Prostate gland (tissue), 2 donors: ENCODE measurements at regions not wholly inside any gene's neighbourhood (a gene's known extent, or its start where the extent isn't known, plus 50 kb on each side); places are given as distances from the start of the nearest gene placed in this dataset.
"Not testable (repeated sequence)": the region's sequence is repeated elsewhere in the genome, so short reads cannot be mapped to it uniquely, and the experiment has no call there.

Experiments
- DNase-seq: peaks from one replicate; pipeline ENCODE4 v3.0.0-alpha.2; 2019; ENCODE audit warnings: low spot score
- H3K27ac ChIP-seq, 2 donors: fragments of 200-600 bp; sonication (generic); 2 replicates each; pipeline ENCODE4 v1.5.1; 2017 to 2019
- H3K27me3 ChIP-seq: fragments of 200-600 bp; sonication (generic); replicated peaks from 2 replicates; pipeline ENCODE4 v1.5.1; 2019; ENCODE audit not compliant: insufficient read depth
- H3K36me3 ChIP-seq, 2 donors: fragments of 200-600 bp; sonication (generic); 1 replicate in 1 of 2; 2 replicates in 1 of 2; pipeline versions ENCODE4 v1.5.1 to v1.8.1; 2017 to 2019
- H3K4me1 ChIP-seq: fragments of 200-600 bp; sonication (generic); replicated peaks from 2 replicates; pipeline ENCODE4 v1.5.1; 2019
- H3K4me3 ChIP-seq, 2 donors: fragments of 200-600 bp; sonication (generic); 2 replicates each; pipeline ENCODE4 v1.5.1; 2017 to 2019
- H3K9me3 ChIP-seq: fragments of 200-600 bp; sonication (generic); 2 replicates; pipeline ENCODE4 v1.5.1; 2017
- POLR2A ChIP-seq: fragments of 450-650 bp; IDR thresholded peaks from one replicate; pipeline ENCODE4 v1.6.1; 2016; ENCODE audit warnings: antibody characterized with exemption, mild to moderate bottlenecking
- POLR2AphosphoS5 ChIP-seq: sonication (generic); formaldehyde crosslinking; IDR thresholded peaks from one replicate; pipeline ENCODE4 v1.6.1; 2017; ENCODE audit warnings: antibody characterized with exemption
- WGBS: methylation state at CpG from one replicate; pipeline ENCODE4 v1.1.5; 2018; 5-methylcytosine and 5-hydroxymethylcytosine counted together
- intact Hi-C: fragments of 100-400 bp; cut with DNase I; formaldehyde crosslinking; loops from one replicate; pipeline ENCODE4 v1.14.2; 2022
- TF ChIP-seq, protein P1 (sequence below), 4 experiments: fragments of 200-600 bp in 2 of 4; fragments of 450-650 bp in 2 of 4; sonication (generic) in 2 of 4; IDR thresholded peaks; 1 replicate in 3 of 4; 2 replicates in 1 of 4; pipeline ENCODE4 v1.5.1; 2016 to 2019; ENCODE audit warnings: antibody characterized with exemption in 4 of 4, mild to moderate bottlenecking in 2 of 4, moderate library complexity in 2 of 4

DNA sequence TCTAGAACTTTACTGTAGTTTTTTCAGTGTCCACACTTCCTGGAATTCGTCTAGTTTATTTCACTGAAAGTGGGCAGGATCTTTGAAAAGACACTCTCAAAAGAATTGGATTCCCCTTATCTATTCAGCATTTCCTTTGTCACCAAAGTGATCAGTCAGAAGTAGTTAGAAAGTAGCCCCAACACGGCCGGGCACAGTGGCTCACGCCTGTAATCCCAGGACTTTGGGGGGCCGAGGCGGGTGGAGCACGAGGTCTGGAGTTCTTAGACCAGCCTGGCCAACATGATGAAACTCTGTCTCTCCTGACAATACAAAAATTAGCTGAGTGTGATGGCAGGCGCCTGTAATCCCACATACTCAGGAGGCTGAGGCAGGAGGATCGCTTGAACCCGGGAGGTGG, 69.0 kb upstream of the KMT2C start:
- TF ChIP-seq POLR2AphosphoS5 (no peak), POLR2A (no peak)
- TF ChIP-seq, protein P1, sequence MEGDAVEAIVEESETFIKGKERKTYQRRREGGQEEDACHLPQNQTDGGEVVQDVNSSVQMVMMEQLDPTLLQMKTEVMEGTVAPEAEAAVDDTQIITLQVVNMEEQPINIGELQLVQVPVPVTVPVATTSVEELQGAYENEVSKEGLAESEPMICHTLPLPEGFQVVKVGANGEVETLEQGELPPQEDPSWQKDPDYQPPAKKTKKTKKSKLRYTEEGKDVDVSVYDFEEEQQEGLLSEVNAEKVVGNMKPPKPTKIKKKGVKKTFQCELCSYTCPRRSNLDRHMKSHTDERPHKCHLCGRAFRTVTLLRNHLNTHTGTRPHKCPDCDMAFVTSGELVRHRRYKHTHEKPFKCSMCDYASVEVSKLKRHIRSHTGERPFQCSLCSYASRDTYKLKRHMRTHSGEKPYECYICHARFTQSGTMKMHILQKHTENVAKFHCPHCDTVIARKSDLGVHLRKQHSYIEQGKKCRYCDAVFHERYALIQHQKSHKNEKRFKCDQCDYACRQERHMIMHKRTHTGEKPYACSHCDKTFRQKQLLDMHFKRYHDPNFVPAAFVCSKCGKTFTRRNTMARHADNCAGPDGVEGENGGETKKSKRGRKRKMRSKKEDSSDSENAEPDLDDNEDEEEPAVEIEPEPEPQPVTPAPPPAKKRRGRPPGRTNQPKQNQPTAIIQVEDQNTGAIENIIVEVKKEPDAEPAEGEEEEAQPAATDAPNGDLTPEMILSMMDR (IDR thresholded peaks at IDR 0.05) = no peak
- H3K9me3 ChIP-seq = no peaks in the 10 kb centered on the region
- H3K4me3 ChIP-seq = no peak overlapping the region
- H3K36me3 ChIP-seq = no peaks in the 10 kb centered on the region
- no peaks in the 10 kb centered on the region for H3K27me3 ChIP-seq
- intact Hi-C loops = no loop called here
- DNase-seq = no peak
- no peaks in the 10 kb centered on the region for H3K4me1 ChIP-seq
- peak overlapping the region; percentile 61 to 64 for H3K27ac ChIP-seq
- 78% methylated on average over 10 of the region's 10 CpGs for WGBS

DNA sequence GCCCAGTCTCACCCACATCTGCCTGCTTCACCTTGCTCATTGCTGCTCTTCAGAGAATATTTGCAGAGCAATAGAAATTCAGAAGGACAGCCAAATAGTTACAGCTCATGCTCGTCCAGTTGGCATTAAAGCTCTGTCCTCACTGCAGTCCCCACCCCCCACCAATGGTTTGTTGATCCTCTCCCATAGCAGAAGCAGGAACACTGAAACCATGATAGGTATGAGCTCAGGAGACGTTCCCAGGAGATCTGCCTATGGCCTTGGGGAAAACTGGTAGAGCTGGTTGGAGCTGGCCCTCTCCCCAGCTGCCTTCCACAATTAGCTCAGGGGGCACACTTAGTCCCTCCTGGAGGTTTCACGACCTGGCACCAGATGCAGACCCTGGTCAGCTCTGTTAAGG, 68.6 kb upstream of the KMT2C start:
- H3K27ac ChIP-seq = peak overlapping the region; percentile 61 to 64
- peak; percentile 80 for DNase-seq

GRCh38 chr7:152502813-152503790, 67.3 kb upstream of the KMT2C start:
- H3K27me3 ChIP-seq = no peaks in the 10 kb centered on the region
- TF ChIP-seq, protein P1 (IDR thresholded peaks at IDR 0.05) = no peak
- no peak for TF ChIP-seq POLR2AphosphoS5
- TF ChIP-seq POLR2A = no peak
- WGBS = 85% methylated on average over 12 of the region's 13 CpGs
- no peak overlapping the region for H3K4me3 ChIP-seq
- DNase-seq = no peak
- H3K36me3 ChIP-seq = no peaks in the 10 kb centered on the region
- intact Hi-C loops = no loop called here
- H3K9me3 ChIP-seq = no peaks in the 10 kb centered on the region
- H3K4me1 ChIP-seq = no peaks in the 10 kb centered on the region
- H3K27ac ChIP-seq = no peak overlapping the region

More for the DNA sequence above, 68.6 kb upstream of the KMT2C start:
- Histone ChIP-seq H3K27me3 (no peaks in the 10 kb centered on the region), H3K9me3 (no peaks in the 10 kb centered on the region), H3K36me3 (no peaks in the 10 kb centered on the region), H3K4me1 (no peaks in the 10 kb centered on the region), H3K4me3 (no peak overlapping the region)
- intact Hi-C loops = no loop called here
- TF ChIP-seq, protein P1 (IDR thresholded peaks at IDR 0.05) = no peak
- peak; percentile 79 for TF ChIP-seq POLR2AphosphoS5
- 24% methylated on average over 3 of the region's 3 CpGs for WGBS

DNA sequence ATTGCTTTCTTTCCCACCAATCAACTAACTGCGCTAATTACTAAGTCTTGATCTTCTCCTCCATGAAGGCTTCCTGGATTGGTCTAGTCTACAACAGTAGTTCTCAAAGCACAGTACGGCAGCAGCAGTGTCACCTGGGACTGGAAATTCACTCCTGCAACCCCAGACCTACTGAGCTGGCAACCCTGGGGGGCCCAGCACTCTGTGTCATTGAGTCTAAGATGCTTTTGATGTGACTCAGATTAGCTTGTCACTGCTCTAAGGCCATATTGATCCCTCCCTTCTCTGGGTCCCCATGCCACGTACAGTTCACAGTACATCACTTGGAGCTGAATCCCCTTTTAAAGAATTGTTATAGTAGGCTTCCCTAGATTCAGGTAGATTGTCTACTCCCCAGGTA, 65.7 kb upstream of the KMT2C start:
- Histone ChIP-seq H3K27me3 (no peaks in the 10 kb centered on the region), H3K4me3 (no peak overlapping the region), H3K27ac (no peak overlapping the region), H3K9me3 (no peaks in the 10 kb centered on the region), H3K4me1 (no peaks in the 10 kb centered on the region), H3K36me3 (no peaks in the 10 kb centered on the region)
- WGBS = 85% methylated on average over 3 of the region's 3 CpGs
- DNase-seq = no peak
- TF ChIP-seq, protein P1 (IDR thresholded peaks at IDR 0.05) = no peak
- no peak for TF ChIP-seq POLR2A
- intact Hi-C loops = no loop called here

- WGBS = 93% methylated on average over 2 of the region's 2 CpGs
- H3K27ac ChIP-seq, H3K9me3 ChIP-seq: not testable (repeated sequence)
Observed at GRCh38 chr7:152499969-152500368, 64.2 kb upstream of the KMT2C start.

More at GRCh38 chr7:152499969-152500368, 64.2 kb upstream of the KMT2C start:
- H3K27me3 ChIP-seq, H3K36me3 ChIP-seq, DNase-seq, H3K4me3 ChIP-seq, H3K4me1 ChIP-seq, intact Hi-C loops: not testable (repeated sequence)
